HG02943 (cell line): ENCODE measurements at regions not wholly inside any gene's neighbourhood (a gene's known extent, or its start where the extent isn't known, plus 50 kb on each side); places are given as distances from the start of the nearest gene placed in this dataset.
"Not testable (repeated sequence)": the region's sequence is repeated elsewhere in the genome, so short reads cannot be mapped to it uniquely, and the experiment has no call there.

Experiments used
- ATAC-seq: cut with Tn5 transposase; IDR thresholded peaks from one replicate; pipeline ENCODE4 v1.9.1; 2021; ENCODE audit warnings: mild to moderate bottlenecking, low read depth, moderate library complexity; ENCODE audit not compliant: unreplicated experiment

GRCh38 chr4:115562506-115562905 is 449.1 kb upstream of the NDST4 start:
- no peak for ATAC-seq

DNA sequence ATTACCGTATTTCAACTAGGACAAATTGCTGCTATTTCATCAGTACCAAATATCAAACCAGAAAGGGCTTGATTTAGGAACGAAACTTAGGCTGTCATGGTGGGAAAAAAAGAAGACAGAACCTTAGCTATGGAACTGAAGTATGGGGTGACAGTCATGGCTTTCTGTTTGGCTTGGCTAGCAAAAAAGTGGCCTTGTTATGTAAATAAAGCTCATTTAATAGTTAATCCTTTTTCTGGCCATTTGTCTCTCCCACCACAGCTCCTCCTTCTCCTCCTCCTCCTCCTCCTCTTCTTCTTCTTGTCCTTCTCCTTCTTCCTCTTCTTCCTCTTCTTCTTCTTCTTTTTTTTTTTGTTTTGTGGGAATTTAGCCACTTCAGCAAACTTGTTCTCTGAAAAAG is 434.7 kb upstream of the NDST4 start:
- ATAC-seq: no peak

- no peak for ATAC-seq
Observed at GRCh38 chr4:115537387-115537786, 424.0 kb upstream of the NDST4 start.

DNA sequence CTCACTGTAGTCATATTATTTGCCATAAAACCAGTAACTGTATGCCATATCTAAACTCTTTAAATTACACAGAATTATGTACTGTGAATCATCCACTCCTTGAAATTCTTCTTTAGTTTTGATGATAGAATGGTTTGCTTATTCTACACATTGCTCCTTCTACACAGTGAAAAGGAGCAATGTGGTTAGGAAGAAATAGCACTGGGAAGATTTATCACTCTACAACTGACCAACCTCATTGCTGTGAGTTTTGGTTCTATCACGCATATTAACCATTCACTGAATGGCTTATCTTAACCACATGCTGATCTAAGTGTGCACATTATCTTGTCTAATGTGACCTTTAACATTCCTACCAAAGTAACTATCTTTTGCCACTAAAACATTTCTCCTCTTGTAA is 415.7 kb upstream of the NDST4 start:
- ATAC-seq: no peak

GRCh38 chr4:115519476-115519875 is 406.1 kb upstream of the NDST4 start:
- ATAC-seq: not testable (repeated sequence)

- ATAC-seq: peak; percentile 98
Observed at GRCh38 chr4:115515772-115516171, 402.4 kb upstream of the NDST4 start.

GRCh38 chr4:115515366-115515765 is 401.9 kb upstream of the NDST4 start:
- ATAC-seq: peak; percentile 25

DNA sequence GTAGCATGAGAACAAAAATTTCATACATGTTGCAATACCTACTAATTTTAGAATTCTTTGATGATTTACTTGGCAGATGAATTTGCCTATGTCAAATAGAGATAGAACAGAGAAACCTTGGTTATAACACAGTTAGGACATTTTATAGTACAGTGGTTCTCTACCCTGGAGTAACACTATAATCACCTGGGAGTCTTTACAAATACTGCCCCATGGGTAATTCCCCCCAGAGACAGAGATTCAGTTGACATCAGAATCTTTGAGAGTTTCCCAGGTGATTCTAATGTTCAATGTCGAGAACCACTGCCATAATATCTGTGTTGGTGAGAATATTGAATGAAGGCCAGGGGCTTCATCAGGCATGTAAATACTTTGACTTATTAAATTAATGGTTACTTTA is 401.3 kb upstream of the NDST4 start:
- no peak for ATAC-seq

DNA sequence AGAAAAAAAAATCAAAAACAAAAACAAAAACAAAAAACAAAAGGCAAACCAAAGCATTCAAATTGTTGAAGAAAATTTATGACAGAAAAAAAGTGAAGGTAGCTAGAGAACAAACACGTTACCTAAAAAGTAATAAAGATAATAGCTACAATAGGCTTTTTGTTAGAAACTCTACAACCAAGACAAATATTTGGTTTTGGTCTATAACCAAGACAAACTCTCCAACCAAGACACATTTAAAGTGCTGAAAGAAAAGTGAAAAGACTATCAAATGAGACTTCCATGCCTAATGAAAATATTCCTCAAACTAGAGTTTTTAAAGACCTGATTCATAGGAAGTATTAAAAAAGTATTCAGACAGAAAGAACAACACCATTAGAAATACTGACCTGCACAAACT is 391.9 kb upstream of the NDST4 start:
- no peak for ATAC-seq

- ATAC-seq: no peak
Observed at GRCh38 chr4:115501656-115502055, 388.2 kb upstream of the NDST4 start.

- ATAC-seq: not testable (repeated sequence)
Observed at GRCh38 chr4:115493770-115494169, 380.4 kb upstream of the NDST4 start.

DNA sequence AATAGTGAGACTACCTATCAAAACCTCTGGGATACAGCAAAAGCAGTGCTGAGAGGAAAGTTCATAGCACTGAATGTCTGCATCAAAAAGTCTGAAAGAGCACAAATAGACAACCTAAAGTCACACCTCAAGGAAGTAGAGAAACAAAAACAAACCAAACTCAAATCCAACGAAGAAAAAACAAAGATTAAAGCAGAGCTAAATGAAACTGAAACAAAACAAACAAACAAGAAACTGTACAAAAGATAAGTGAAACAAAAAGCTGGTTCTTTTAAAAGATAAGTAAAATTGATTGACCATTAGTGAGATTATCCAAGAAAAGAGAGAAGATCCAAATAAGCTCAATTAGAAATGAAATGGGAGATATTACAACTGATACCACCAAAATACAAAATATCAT is 378.3 kb upstream of the NDST4 start:
- no peak for ATAC-seq

DNA sequence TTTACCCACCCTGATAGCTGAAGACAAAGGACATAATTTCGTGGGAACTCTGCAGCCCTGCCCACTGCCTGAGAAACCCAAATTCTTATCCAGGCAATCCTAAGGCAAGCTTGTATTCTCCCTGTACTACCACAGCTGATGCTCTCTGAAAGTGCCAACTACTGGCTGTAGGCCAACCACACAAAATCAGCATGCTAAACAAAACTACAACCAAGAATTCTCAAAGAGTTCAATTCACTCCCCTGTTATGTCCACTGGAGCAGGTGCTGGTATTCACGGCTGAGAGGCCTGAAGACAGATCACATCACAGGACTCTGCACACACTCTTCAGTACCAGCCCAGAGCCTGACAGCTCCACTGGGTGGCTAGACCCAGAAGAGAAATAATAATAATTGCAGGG is 375.9 kb upstream of the NDST4 start:
- no peak for ATAC-seq

DNA sequence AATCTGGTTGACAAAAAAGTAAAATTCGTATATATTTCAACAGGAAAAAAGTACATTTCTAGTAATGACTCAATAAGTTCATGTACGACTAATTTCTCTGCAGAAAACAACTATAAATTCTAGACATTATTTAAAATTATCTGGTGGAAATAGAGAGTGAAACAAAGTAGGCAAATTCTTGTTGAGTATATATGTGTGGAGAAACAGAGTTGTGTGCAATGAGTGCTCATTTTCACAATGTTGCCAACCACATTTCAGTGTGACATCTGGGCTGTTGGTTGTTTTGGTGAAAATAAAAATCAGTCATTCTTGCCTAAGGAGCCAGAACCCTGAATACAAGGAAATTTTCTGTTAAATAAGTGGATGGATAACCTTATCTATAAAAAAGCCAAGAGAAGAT is 372.0 kb upstream of the NDST4 start:
- ATAC-seq: no peak

- no peak for ATAC-seq
Observed at GRCh38 chr4:115484479-115484878, 371.1 kb upstream of the NDST4 start.

GRCh38 chr4:115470763-115471162 is 357.3 kb upstream of the NDST4 start:
- ATAC-seq: no peak

GRCh38 chr4:115459301-115459700 is 345.9 kb upstream of the NDST4 start:
- ATAC-seq: not testable (repeated sequence)

GRCh38 chr4:115456231-115456630 is 342.8 kb upstream of the NDST4 start:
- ATAC-seq: no peak

GRCh38 chr4:115454228-115454627 is 340.8 kb upstream of the NDST4 start:
- ATAC-seq: no peak

DNA sequence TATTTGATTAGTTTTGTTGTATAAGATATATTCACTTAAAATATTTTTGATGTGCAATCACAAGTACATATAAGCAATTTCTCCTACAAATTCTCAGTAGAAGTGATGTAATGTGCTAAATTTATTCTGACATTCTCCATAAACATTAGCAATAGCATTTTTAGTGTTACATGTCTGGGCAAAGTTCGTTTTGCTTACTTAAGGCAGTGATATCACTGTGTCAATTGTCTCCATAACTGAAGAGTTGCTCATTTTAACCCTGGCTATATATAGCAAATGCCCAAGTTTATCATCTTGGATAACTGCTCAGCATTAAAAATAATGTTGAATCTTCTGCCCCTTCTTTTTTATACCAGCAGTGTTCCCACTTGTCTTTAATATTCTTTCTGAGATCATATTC is 340.0 kb upstream of the NDST4 start:
- ATAC-seq: no peak

DNA sequence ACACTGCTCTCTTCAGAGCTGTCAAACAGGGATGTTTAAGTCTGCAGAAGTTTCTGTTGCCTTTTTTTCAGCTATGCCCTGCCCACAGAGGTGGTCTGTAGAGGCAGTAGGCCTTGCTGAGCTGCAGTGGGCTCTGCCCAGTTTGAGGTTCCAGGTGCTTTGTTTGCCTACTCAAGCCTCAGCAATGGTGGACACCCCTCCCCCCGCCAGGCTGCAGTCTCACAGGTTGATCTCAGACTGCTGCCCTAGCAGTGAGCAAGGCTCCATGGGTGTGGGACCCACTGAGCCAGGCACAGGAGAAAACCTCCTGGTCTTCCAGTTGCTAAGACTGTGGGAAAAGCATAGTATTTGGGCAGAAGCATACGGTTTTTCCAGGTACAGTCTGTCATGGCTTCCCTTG is 338.8 kb upstream of the NDST4 start:
- not testable (repeated sequence) for ATAC-seq

GRCh38 chr4:115437739-115438138 is 324.3 kb upstream of the NDST4 start:
- no peak for ATAC-seq

DNA sequence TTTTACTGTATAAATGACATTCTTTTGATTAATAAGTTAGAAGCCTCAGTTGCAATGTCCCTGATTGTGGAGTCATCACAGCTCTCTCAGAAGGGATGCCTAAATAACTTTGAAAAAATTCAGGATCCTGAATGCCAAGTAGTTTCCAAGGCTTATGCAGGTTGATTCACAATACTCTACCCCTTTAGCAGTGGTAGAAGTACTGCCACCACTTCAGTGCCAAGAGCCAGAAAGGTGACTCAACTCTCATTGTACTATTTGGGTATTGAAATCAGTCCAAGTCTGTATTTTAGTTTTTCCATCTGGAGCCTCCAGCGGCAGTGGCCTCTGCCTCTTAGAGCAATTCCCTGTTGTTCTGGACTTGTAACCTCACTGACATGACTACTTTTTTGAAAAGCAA is 320.1 kb upstream of the NDST4 start:
- ATAC-seq: no peak
